Neuronal stem cell (in vitro differentiated cells): ENCODE measurements at regions not wholly inside any gene's neighbourhood (a gene's known extent, or its start where the extent isn't known, plus 50 kb on each side); places are given as distances from the start of the nearest gene placed in this dataset.

Source experiments
- DNase-seq: peaks from one replicate; pipeline ENCODE4 v3.0.0-alpha.2; 2013; ENCODE audit warnings: low spot score
- H2AFZ ChIP-seq: one replicate; pipeline ENCODE4 v1.6.1; 2013; ENCODE audit warnings: mild to moderate bottlenecking, low read length, inconsistent platforms
- H2AK5ac ChIP-seq: 2 replicates; pipeline ENCODE4 v1.6.1; 2013; ENCODE audit warnings: low read depth, mild to moderate bottlenecking, inconsistent platforms, low read length, moderate library complexity, mixed read lengths
- H2BK120ac ChIP-seq: 2 replicates; pipeline ENCODE4 v1.6.1; 2013; ENCODE audit warnings: low read depth, mild to moderate bottlenecking, inconsistent platforms, low read length, moderate library complexity, mixed read lengths
- H2BK12ac ChIP-seq: one replicate; pipeline ENCODE4 v1.6.1; 2013; ENCODE audit warnings: low read length, inconsistent platforms
- H2BK15ac ChIP-seq: 2 replicates; pipeline ENCODE4 v1.6.1; 2013; ENCODE audit warnings: mild to moderate bottlenecking, low read length, inconsistent platforms, mixed read lengths
- H2BK5ac ChIP-seq: one replicate; pipeline ENCODE4 v1.6.1; 2013; ENCODE audit warnings: inconsistent platforms, mild to moderate bottlenecking, low read length, moderate library complexity
- H3K14ac ChIP-seq: one replicate; pipeline ENCODE4 v1.6.1; 2013; ENCODE audit warnings: low read length, inconsistent platforms
- H3K18ac ChIP-seq: 2 replicates; pipeline ENCODE4 v1.6.1; 2013; ENCODE audit warnings: low read length, inconsistent platforms
- H3K23ac ChIP-seq: 2 replicates; pipeline ENCODE4 v1.6.1; 2013; ENCODE audit warnings: low read depth, mild to moderate bottlenecking, mixed read lengths, low read length, inconsistent platforms; ENCODE audit not compliant: poor library complexity
- H3K27ac ChIP-seq: replicated peaks from 3 replicates; pipeline ENCODE4 v1.5.1; 2013; ENCODE audit warnings: low read length, inconsistent platforms
- H3K27me3 ChIP-seq, 3 experiments: 2 replicates each; pipeline ENCODE4 v1.6.1; 2013; ENCODE audit warnings: low read length in 3 of 3, mild to moderate bottlenecking in 2 of 3, inconsistent platforms in 1 of 3, low read depth in 1 of 3, mixed read lengths in 1 of 3, moderate library complexity in 1 of 3; ENCODE audit not compliant: control insufficient read depth in 3 of 3, insufficient read depth in 3 of 3
- H3K36me3 ChIP-seq, 2 donors: replicated peaks in 1 of 2; 2 replicates each; pipeline ENCODE4 v1.6.1; 2013; ENCODE audit warnings: low read length in 2 of 2; ENCODE audit not compliant: control insufficient read depth in 2 of 2, insufficient read depth in 2 of 2
- H3K4ac ChIP-seq: 2 replicates; pipeline ENCODE4 v1.6.1; 2013; ENCODE audit warnings: inconsistent platforms, mild to moderate bottlenecking, low read length, moderate library complexity
- H3K4me1 ChIP-seq, 2 donors: 1 replicate in 1 of 2; 2 replicates in 1 of 2; pipeline ENCODE4 v1.6.1; 2013; ENCODE audit warnings: low read length in 2 of 2, low read depth in 1 of 2; ENCODE audit not compliant: control insufficient read depth in 2 of 2, insufficient read depth in 1 of 2
- H3K4me2 ChIP-seq: one replicate; pipeline ENCODE4 v1.6.1; 2013; ENCODE audit warnings: mild to moderate bottlenecking, low read length, inconsistent platforms; ENCODE audit not compliant: insufficient read depth, poor library complexity, severe bottlenecking
- H3K4me3 ChIP-seq, 2 donors: 2 replicates each; pipeline ENCODE4 v1.5.1; 2013; ENCODE audit warnings: low read length in 2 of 2, mild to moderate bottlenecking in 2 of 2, inconsistent platforms in 1 of 2, moderate library complexity in 1 of 2
- H3K79me1 ChIP-seq: one replicate; pipeline ENCODE4 v1.6.1; 2013; ENCODE audit warnings: low read depth, mild to moderate bottlenecking, inconsistent platforms, low read length, moderate library complexity
- H3K9ac ChIP-seq: one replicate; pipeline ENCODE4 v1.6.1; 2013; ENCODE audit warnings: mild to moderate bottlenecking, low read depth, low read length, inconsistent platforms; ENCODE audit not compliant: poor library complexity
- H3K9me3 ChIP-seq, 2 donors: replicated peaks in 1 of 2; 2 replicates each; pipeline versions ENCODE3 to v1.6.1; 2013; ENCODE audit warnings: low read length in 2 of 2, mild to moderate bottlenecking in 2 of 2, inconsistent platforms in 1 of 2, low read depth in 1 of 2, mixed read lengths in 1 of 2, moderate library complexity in 1 of 2; ENCODE audit not compliant: control insufficient read depth in 2 of 2, insufficient read depth in 1 of 2
- H4K8ac ChIP-seq: one replicate; pipeline ENCODE4 v1.6.1; 2013; ENCODE audit warnings: low read depth, mild to moderate bottlenecking, inconsistent platforms, low read length, moderate library complexity
- H4K91ac ChIP-seq: one replicate; pipeline ENCODE4 v1.6.1; 2013; ENCODE audit warnings: low read length, low read depth, mild to moderate bottlenecking, inconsistent platforms; ENCODE audit not compliant: poor library complexity
- WGBS, 2 donors: extraction: QIAGEN DNeasy Blood & Tissue Kit; methylation state at CpG; one replicate each; pipeline ENCODE4 v1.1.7; 2013; ENCODE audit warnings: missing lambda C conversion rate in 2 of 2, mixed read lengths in 1 of 2; ENCODE audit not compliant: insufficient read length in 2 of 2, insufficient replicate concordance in 1 of 2; ENCODE audit errors: extremely low coverage in 2 of 2; 5-methylcytosine and 5-hydroxymethylcytosine counted together

DNA sequence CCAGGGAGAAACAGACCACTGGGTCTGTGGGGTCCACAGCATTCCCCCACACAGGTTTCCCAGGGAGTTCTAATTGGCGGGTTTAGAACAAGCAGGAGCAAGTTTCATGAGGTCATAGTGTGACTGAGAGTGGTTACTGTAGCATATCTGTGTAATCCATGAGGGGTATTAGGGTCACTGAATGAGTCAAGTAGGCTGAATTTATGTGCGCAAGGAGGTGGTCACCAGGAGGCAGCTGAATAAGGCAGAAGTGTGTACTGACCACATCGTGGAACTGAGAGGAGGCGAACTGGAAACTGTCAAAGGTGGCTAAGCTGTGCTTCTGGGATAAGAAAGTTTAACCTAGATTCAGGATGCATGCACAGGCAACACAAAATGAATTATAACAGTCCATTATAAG is 876.0 kb downstream of the METTL15 start:
- H3K4ac ChIP-seq = no peak overlapping the region
- H2AFZ ChIP-seq = no peak overlapping the region
- H3K9ac ChIP-seq = no peak overlapping the region
- H3K14ac ChIP-seq = no peak overlapping the region
- H3K4me2 ChIP-seq = no peak overlapping the region
- H3K23ac ChIP-seq = no peak overlapping the region
- H2BK120ac ChIP-seq = no peak overlapping the region
- no peak overlapping the region for H2AK5ac ChIP-seq
- no peaks in the 10 kb centered on the region for H3K27me3 ChIP-seq
- H3K4me1 ChIP-seq = no peaks in the 10 kb centered on the region
- H3K36me3 ChIP-seq = no peaks in the 10 kb centered on the region
- H3K18ac ChIP-seq = no peak overlapping the region
- DNase-seq = no peak
- H4K8ac ChIP-seq = no peak overlapping the region
- H4K91ac ChIP-seq = no peak overlapping the region
- H3K4me3 ChIP-seq = no peak overlapping the region
- H2BK5ac ChIP-seq = no peak overlapping the region
- H2BK12ac ChIP-seq = no peak overlapping the region
- H2BK15ac ChIP-seq = no peak overlapping the region
- no peak overlapping the region for H3K27ac ChIP-seq
- no peaks in the 10 kb centered on the region for H3K79me1 ChIP-seq
- WGBS, 2 donors = no CpG with 5 or more reads among the region's 4 CpGs
- H3K9me3 ChIP-seq = no peaks in the 10 kb centered on the region

DNA sequence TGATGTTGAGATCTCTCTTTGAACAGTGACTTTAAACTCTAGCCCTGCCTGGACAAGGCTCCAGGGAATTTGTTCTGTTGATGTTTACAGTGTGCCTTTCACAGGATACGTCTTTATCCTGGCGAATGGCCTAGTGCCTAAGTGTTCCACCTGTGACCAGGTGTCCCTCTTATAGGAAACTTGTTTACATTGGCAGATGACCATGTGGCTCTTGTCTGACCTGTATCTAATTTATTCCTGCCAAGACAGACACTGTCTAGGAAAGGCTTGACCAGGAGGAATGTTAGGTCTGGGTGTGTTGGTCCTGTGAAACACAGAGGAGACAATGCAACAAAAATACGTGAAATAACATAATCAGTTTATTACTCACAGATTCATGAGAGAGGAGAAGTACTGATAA is 875.6 kb downstream of the METTL15 start:
- Histone ChIP-seq H2BK5ac (no peak overlapping the region), H2AK5ac (no peak overlapping the region), H4K91ac (no peak overlapping the region), H3K27ac (no peak overlapping the region), H3K36me3 (no peaks in the 10 kb centered on the region), H3K79me1 (no peaks in the 10 kb centered on the region), H3K4me3 (no peak overlapping the region), H3K9me3 (no peaks in the 10 kb centered on the region), H2BK12ac (no peak overlapping the region), H3K4ac (no peak overlapping the region), H2AFZ (no peak overlapping the region), H3K27me3 (no peaks in the 10 kb centered on the region), H2BK120ac (no peak overlapping the region), H3K4me1 (no peaks in the 10 kb centered on the region), H2BK15ac (no peak overlapping the region), H3K23ac (no peak overlapping the region), H4K8ac (no peak overlapping the region), H3K18ac (no peak overlapping the region), H3K4me2 (no peak overlapping the region), H3K9ac (no peak overlapping the region), H3K14ac (no peak overlapping the region)
- DNase-seq = no peak
- no CpG with 5 or more reads among the region's 3 CpGs for WGBS, 2 donors

DNA sequence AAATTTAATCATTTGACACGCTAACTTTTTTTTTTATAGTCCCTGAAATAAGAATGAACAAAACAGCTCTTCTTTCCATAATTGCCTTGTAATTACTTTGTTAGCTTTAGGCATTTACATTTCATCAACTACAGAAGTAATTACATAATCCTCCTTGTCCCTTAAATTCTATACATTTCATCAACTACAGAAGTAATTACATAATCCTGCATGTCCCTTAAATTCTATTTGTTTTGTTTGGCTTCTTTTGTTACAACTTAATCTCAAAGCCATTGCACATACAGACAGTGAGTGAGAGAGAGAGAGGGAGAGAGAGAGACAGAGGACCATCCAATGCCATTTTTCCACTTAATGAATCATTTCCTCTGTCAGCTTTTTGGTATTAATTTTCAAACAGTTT is 873.2 kb downstream of the METTL15 start:
- no peaks in the 10 kb centered on the region for H3K4me1 ChIP-seq
- H3K9ac ChIP-seq = no peak overlapping the region
- H4K8ac ChIP-seq = no peak overlapping the region
- no peaks in the 10 kb centered on the region for H3K9me3 ChIP-seq
- no peak overlapping the region for H4K91ac ChIP-seq
- DNase-seq = no peak
- H2AK5ac ChIP-seq = no peak overlapping the region
- H2BK15ac ChIP-seq = no peak overlapping the region
- H3K27me3 ChIP-seq = no peaks in the 10 kb centered on the region
- H2BK5ac ChIP-seq = no peak overlapping the region
- H3K23ac ChIP-seq = no peak overlapping the region
- no peaks in the 10 kb centered on the region for H3K79me1 ChIP-seq
- H3K4me3 ChIP-seq = no peak overlapping the region
- H2BK12ac ChIP-seq = no peak overlapping the region
- H3K4me2 ChIP-seq = no peak overlapping the region
- H2BK120ac ChIP-seq = no peak overlapping the region
- no CpG with 5 or more reads among the region's 1 CpG for WGBS, 2 donors
- H3K18ac ChIP-seq = no peak overlapping the region
- no peak overlapping the region for H3K4ac ChIP-seq
- no peak overlapping the region for H3K14ac ChIP-seq
- no peaks in the 10 kb centered on the region for H3K36me3 ChIP-seq
- no peak overlapping the region for H2AFZ ChIP-seq
- no peak overlapping the region for H3K27ac ChIP-seq

DNA sequence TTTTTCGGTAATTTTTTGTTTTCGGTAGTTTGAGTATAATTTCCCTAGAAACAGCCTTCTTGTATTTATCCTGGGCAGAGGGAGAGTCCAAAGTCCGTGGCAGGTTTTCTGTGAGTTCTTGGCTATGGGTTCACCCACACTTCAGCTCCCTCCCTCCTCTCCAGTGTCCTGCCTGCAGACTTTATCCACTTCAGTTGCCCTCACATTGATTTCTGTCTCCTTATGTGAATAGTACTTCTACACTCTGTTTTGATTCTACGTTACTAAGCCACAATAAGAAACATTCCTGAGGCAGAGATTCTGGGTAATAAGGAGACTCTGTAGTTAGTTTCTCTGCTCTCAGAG is 868.6 kb downstream of the METTL15 start:
- no peak overlapping the region for H2BK120ac ChIP-seq
- no peaks in the 10 kb centered on the region for H3K36me3 ChIP-seq
- no peaks in the 10 kb centered on the region for H3K4me1 ChIP-seq
- no peak overlapping the region for H3K4me3 ChIP-seq
- no peak overlapping the region for H4K8ac ChIP-seq
- no peak overlapping the region for H3K18ac ChIP-seq
- WGBS, 2 donors = no CpG with 5 or more reads among the region's 4 CpGs
- no peak overlapping the region for H4K91ac ChIP-seq
- H3K79me1 ChIP-seq = no peaks in the 10 kb centered on the region
- H2AFZ ChIP-seq = no peak overlapping the region
- DNase-seq = no peak
- no peak overlapping the region for H2BK15ac ChIP-seq
- no peak overlapping the region for H3K14ac ChIP-seq
- H2BK5ac ChIP-seq = no peak overlapping the region
- no peak overlapping the region for H3K4me2 ChIP-seq
- no peak overlapping the region for H2AK5ac ChIP-seq
- no peak overlapping the region for H3K23ac ChIP-seq
- H3K9me3 ChIP-seq = no peaks in the 10 kb centered on the region
- no peak overlapping the region for H3K9ac ChIP-seq
- H3K4ac ChIP-seq = no peak overlapping the region
- H3K27me3 ChIP-seq = no peaks in the 10 kb centered on the region
- no peak overlapping the region for H2BK12ac ChIP-seq
- H3K27ac ChIP-seq = no peak overlapping the region
